ENCODE measurements at regions not wholly inside any gene's neighbourhood (a gene's known extent, or its start where the extent isn't known, plus 50 kb on each side); places are given as distances from the start of the nearest gene placed in this dataset.

DNA sequence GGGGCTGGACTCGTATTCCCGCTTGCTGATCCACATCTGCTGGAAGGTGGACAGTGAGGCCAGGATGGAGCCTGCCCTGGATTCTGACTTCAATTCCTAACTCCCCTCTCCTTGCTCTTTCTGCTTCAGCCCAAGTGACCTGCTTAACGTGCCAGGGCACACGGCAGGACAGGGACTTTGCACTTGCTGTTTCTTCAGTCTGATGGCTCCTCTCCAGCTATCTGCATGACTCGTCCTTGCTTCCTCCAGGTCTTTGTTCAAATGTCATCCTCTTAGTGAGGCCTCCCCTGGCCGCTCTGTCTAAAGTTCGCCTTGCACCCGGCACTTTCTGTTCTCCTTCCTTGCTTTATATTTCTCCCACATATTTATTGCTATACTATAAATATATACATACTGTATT, 357.6 kb downstream of the MTX2 start:
- Histone ChIP-seq H3K4me1 (ENCODE audit: insufficient read depth) (no peaks in the 10 kb centered on the region), H3K36me3 (replicated peaks; ENCODE audit: insufficient read depth, low read depth) (no peaks in the 10 kb centered on the region), H3K4me3 (no peak overlapping the region), H3K4me2 (no peak overlapping the region), H4K20me1 (ENCODE audit: insufficient read depth, poor library complexity, severe bottlenecking) (no peaks in the 10 kb centered on the region), H2AFZ (no peak overlapping the region), H3K9me2 (replicated peaks; ENCODE audit: insufficient read depth) (no peaks in the 10 kb centered on the region), H3K27ac (no peak overlapping the region), H3K9me3 (ENCODE audit: low read depth) (no peaks in the 10 kb centered on the region), H3K79me2 (no peaks in the 10 kb centered on the region), H3K27me3 (peaks cover 10% of the 10 kb centered on the region)
- WGBS (ENCODE audit: low lambda C conversion rate, missing lambda C conversion rate), result 77% methylated on average over 8 of the region's 8 CpGs
- TF ChIP-seq EZH2phosphoT487 (IDR thresholded peaks at IDR 0.05; ENCODE audit: low read depth, severe bottlenecking, unreplicated experiment) (no peak), EZH2 (IDR thresholded peaks at IDR 0.05; ENCODE audit: borderline replicate concordance) (no peak)
- TF ChIP-seq, protein P1, sequence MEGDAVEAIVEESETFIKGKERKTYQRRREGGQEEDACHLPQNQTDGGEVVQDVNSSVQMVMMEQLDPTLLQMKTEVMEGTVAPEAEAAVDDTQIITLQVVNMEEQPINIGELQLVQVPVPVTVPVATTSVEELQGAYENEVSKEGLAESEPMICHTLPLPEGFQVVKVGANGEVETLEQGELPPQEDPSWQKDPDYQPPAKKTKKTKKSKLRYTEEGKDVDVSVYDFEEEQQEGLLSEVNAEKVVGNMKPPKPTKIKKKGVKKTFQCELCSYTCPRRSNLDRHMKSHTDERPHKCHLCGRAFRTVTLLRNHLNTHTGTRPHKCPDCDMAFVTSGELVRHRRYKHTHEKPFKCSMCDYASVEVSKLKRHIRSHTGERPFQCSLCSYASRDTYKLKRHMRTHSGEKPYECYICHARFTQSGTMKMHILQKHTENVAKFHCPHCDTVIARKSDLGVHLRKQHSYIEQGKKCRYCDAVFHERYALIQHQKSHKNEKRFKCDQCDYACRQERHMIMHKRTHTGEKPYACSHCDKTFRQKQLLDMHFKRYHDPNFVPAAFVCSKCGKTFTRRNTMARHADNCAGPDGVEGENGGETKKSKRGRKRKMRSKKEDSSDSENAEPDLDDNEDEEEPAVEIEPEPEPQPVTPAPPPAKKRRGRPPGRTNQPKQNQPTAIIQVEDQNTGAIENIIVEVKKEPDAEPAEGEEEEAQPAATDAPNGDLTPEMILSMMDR (IDR thresholded peaks at IDR 0.05; ENCODE audit: poor library complexity), result no peak
- no peak for DNase-seq (ENCODE audit: low spot score)

DNA sequence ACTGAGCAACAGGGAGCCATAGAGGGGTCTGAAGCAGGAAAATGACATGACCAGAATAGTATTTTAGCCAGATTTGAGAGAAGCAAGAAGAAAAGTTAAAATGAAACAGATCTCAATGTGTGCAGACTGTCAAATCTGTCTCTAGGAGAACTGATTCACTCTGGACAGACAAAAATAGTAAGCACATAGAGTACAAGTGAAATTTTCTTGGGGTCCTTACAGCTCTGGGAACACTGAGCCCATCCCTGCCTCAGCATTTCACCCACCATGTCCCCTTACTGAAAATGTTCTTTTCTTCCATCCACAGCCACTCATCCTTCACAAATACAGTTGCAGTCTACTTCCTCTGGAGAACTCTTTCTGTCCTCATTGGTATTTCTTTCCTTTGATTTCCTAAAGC, 359.2 kb downstream of the MTX2 start:
- no peak for DNase-seq (ENCODE audit: low spot score)
- Histone ChIP-seq H2AFZ (no peak overlapping the region), H3K36me3 (replicated peaks; ENCODE audit: insufficient read depth, low read depth) (no peaks in the 10 kb centered on the region), H3K4me3 (no peak overlapping the region), H3K9me3 (ENCODE audit: low read depth) (no peaks in the 10 kb centered on the region), H3K4me1 (ENCODE audit: insufficient read depth) (no peaks in the 10 kb centered on the region), H3K79me2 (no peaks in the 10 kb centered on the region), H3K27ac (no peak overlapping the region), H3K27me3 (peaks cover 19% of the 10 kb centered on the region), H4K20me1 (ENCODE audit: insufficient read depth, poor library complexity, severe bottlenecking) (no peaks in the 10 kb centered on the region), H3K9me2 (replicated peaks; ENCODE audit: insufficient read depth) (no peaks in the 10 kb centered on the region), H3K4me2 (no peak overlapping the region)
- no peak for TF ChIP-seq EZH2 (IDR thresholded peaks at IDR 0.05; ENCODE audit: borderline replicate concordance)
- TF ChIP-seq EZH2phosphoT487 (IDR thresholded peaks at IDR 0.05; ENCODE audit: low read depth, severe bottlenecking, unreplicated experiment), result no peak
- TF ChIP-seq, protein P1 (IDR thresholded peaks at IDR 0.05; ENCODE audit: poor library complexity), result no peak

DNA sequence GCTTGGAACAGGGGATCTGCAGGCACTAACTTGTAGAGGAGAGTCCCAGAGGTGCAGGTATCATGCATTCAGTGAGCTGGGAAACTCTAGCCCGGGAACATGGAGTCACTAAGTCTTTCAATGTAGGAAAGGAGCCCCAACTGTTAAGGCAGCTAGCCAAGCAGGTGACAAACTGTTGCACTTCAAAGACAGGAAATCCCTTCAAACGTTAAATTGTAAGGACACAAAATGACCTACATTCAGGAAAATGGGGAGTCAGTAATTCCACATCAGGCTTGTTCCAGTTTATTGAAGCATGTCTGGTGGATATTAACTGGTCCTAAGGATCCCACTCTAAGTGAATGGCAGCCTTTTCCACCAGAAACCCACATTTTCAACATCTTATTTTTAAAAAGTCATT, 364.5 kb downstream of the MTX2 start:
- H3K4me3 ChIP-seq, result no peak overlapping the region
- H3K79me2 ChIP-seq, result no peaks in the 10 kb centered on the region
- H2AFZ ChIP-seq, result no peak overlapping the region
- WGBS (ENCODE audit: low lambda C conversion rate, missing lambda C conversion rate), result 85% methylated on average over 2 of the region's 2 CpGs
- no peak overlapping the region for H3K4me2 ChIP-seq
- no peak for TF ChIP-seq EZH2phosphoT487 (IDR thresholded peaks at IDR 0.05; ENCODE audit: low read depth, severe bottlenecking, unreplicated experiment)
- H3K27me3 ChIP-seq, result peaks cover 63% of the 10 kb centered on the region
- H3K9me3 ChIP-seq (ENCODE audit: low read depth), result no peaks in the 10 kb centered on the region
- H3K36me3 ChIP-seq (replicated peaks; ENCODE audit: insufficient read depth, low read depth), result no peaks in the 10 kb centered on the region
- peaks cover 7% of the 10 kb centered on the region for H3K4me1 ChIP-seq (ENCODE audit: insufficient read depth)
- no peaks in the 10 kb centered on the region for H4K20me1 ChIP-seq (ENCODE audit: insufficient read depth, poor library complexity, severe bottlenecking)
- H3K27ac ChIP-seq, result no peak overlapping the region
- H3K9me2 ChIP-seq (replicated peaks; ENCODE audit: insufficient read depth), result no peaks in the 10 kb centered on the region
- DNase-seq (ENCODE audit: low spot score), result no peak

DNA sequence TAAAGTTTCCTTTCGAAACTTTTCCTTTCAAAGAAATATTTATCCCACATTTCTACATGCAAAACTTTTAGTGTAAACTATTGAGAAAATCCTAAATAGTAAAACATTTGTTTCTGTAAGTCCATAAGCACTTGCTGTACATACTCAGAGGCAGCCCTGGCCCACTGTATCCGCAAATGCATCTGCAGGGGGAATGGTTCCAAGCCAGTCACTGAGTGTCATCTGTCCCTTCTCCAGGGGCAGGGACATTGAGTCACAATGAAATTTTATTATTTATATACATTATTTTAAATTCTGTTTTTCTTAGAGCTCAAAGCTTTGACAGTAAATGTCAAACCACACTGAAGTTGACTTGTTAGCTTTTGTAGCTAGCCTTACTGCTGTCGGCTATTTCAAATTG, 367.2 kb downstream of the MTX2 start:
- Histone ChIP-seq H2AFZ (no peak overlapping the region), H3K27me3 (peaks cover 81% of the 10 kb centered on the region), H4K20me1 (ENCODE audit: insufficient read depth, poor library complexity, severe bottlenecking) (no peaks in the 10 kb centered on the region), H3K4me3 (no peak overlapping the region), H3K27ac (no peak overlapping the region), H3K9me3 (ENCODE audit: low read depth) (no peaks in the 10 kb centered on the region), H3K4me1 (ENCODE audit: insufficient read depth) (peaks cover 7% of the 10 kb centered on the region), H3K4me2 (no peak overlapping the region), H3K36me3 (replicated peaks; ENCODE audit: insufficient read depth, low read depth) (no peaks in the 10 kb centered on the region), H3K9me2 (replicated peaks; ENCODE audit: insufficient read depth) (no peaks in the 10 kb centered on the region), H3K79me2 (no peaks in the 10 kb centered on the region)
- no peak for TF ChIP-seq EZH2 (IDR thresholded peaks at IDR 0.05; ENCODE audit: borderline replicate concordance)
- TF ChIP-seq EZH2phosphoT487 (IDR thresholded peaks at IDR 0.05; ENCODE audit: low read depth, severe bottlenecking, unreplicated experiment), result no peak
- TF ChIP-seq, protein P1 (IDR thresholded peaks at IDR 0.05; ENCODE audit: poor library complexity), result no peak
- 80% methylated on average over 3 of the region's 3 CpGs for WGBS (ENCODE audit: low lambda C conversion rate, missing lambda C conversion rate)
- DNase-seq (ENCODE audit: low spot score), result no peak
